ENCODE measurements at regions not wholly inside any gene's neighbourhood (a gene's known extent, or its start where the extent isn't known, plus 50 kb on each side); places are given as distances from the start of the nearest gene placed in this dataset.

GRCh38 chr3:95037927-95038326 lies 975.1 kb downstream of the NSUN3 start:
- peaks cover 6% of the 10 kb centered on the region for H3K9me3 Mint-ChIP-seq (ENCODE audit: low read depth, unreplicated experiment)
- BruUV-seq (replicated peaks) = no TSS peak
- intact Hi-C loops (cut with micrococcal nuclease; ENCODE audit: unreplicated experiment) = no loop called here
- CTCF ChIA-PET = interaction anchor here (0.6 kb wide), 1 partner anchor 515 kb away, joined by 9 read pairs; no protein-coding TSS in a partner anchor
- DNase-seq = no peak
- H3K27ac Mint-ChIP-seq (ENCODE audit: unreplicated experiment) = no peak overlapping the region
- no peaks in the 10 kb centered on the region for H3K36me3 Mint-ChIP-seq (ENCODE audit: insufficient read depth, unreplicated experiment)
- H3K4me3 Mint-ChIP-seq (ENCODE audit: low read depth, unreplicated experiment) = no peak overlapping the region
- H3K27me3 Mint-ChIP-seq (ENCODE audit: unreplicated experiment) = no peaks in the 10 kb centered on the region
- TF ChIP-seq CTCF (IDR thresholded peaks at IDR 0.05; ENCODE audit: unreplicated experiment) = no peak
- H3K4me1 Mint-ChIP-seq (ENCODE audit: low read depth, unreplicated experiment) = no peaks in the 10 kb centered on the region

GRCh38 chr3:95044101-95044500 lies 981.2 kb downstream of the NSUN3 start:
- intact Hi-C loops (cut with micrococcal nuclease; ENCODE audit: unreplicated experiment) = no loop called here
- no peaks in the 10 kb centered on the region for H3K27me3 Mint-ChIP-seq (ENCODE audit: unreplicated experiment)
- CTCF ChIA-PET = no interaction called here
- H3K4me3 Mint-ChIP-seq (ENCODE audit: low read depth, unreplicated experiment) = no peak overlapping the region
- TF ChIP-seq CTCF (IDR thresholded peaks at IDR 0.05; ENCODE audit: unreplicated experiment) = no peak
- H3K36me3 Mint-ChIP-seq (ENCODE audit: insufficient read depth, unreplicated experiment) = no peaks in the 10 kb centered on the region
- peaks cover 2% of the 10 kb centered on the region for H3K9me3 Mint-ChIP-seq (ENCODE audit: low read depth, unreplicated experiment)
- no TSS peak for BruUV-seq (replicated peaks)
- DNase-seq = no peak
- peaks cover 8% of the 10 kb centered on the region for H3K4me1 Mint-ChIP-seq (ENCODE audit: low read depth, unreplicated experiment)
- H3K27ac Mint-ChIP-seq (ENCODE audit: unreplicated experiment) = no peak overlapping the region

GRCh38 chr3:95048564-95048963 lies 985.7 kb downstream of the NSUN3 start:
- H3K36me3 Mint-ChIP-seq (ENCODE audit: insufficient read depth, unreplicated experiment) = no peaks in the 10 kb centered on the region
- H3K4me1 Mint-ChIP-seq (ENCODE audit: low read depth, unreplicated experiment) = peaks cover 8% of the 10 kb centered on the region
- H3K27ac Mint-ChIP-seq (ENCODE audit: unreplicated experiment) = no peak overlapping the region
- intact Hi-C loops (cut with micrococcal nuclease; ENCODE audit: unreplicated experiment) = no loop called here
- CTCF ChIA-PET = no interaction called here
- BruUV-seq (replicated peaks) = no TSS peak
- H3K4me3 Mint-ChIP-seq (ENCODE audit: low read depth, unreplicated experiment) = no peak overlapping the region
- H3K9me3 Mint-ChIP-seq (ENCODE audit: low read depth, unreplicated experiment) = no peaks in the 10 kb centered on the region
- no peaks in the 10 kb centered on the region for H3K27me3 Mint-ChIP-seq (ENCODE audit: unreplicated experiment)
- DNase-seq = no peak
- TF ChIP-seq CTCF (IDR thresholded peaks at IDR 0.05; ENCODE audit: unreplicated experiment) = no peak

DNA sequence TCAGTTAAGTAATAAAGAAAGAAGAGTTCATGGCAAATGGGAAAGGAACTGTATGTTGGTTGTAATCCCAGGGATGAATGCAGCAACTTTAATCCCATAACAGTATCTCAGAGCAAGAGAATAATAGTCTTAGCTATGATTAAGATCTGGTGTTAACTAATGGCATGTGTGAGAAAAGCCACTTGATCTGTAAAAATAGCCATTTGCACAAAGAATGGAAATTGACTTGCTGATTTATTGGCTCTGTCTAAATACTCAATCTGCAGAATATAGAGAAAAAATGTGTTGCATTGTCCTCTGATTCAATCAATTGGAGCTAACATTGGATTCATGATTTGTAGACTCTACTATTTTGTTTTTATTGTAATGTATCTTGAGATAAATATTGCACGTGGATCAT lies 987.0 kb downstream of the NSUN3 start:
- Mint-ChIP-seq H3K27me3 (ENCODE audit: unreplicated experiment) (no peaks in the 10 kb centered on the region), H3K9me3 (ENCODE audit: low read depth, unreplicated experiment) (no peaks in the 10 kb centered on the region), H3K27ac (ENCODE audit: unreplicated experiment) (no peak overlapping the region), H3K36me3 (ENCODE audit: insufficient read depth, unreplicated experiment) (no peaks in the 10 kb centered on the region), H3K4me3 (ENCODE audit: low read depth, unreplicated experiment) (no peak overlapping the region), H3K4me1 (ENCODE audit: low read depth, unreplicated experiment) (peaks cover 8% of the 10 kb centered on the region)
- no TSS peak for BruUV-seq (replicated peaks)
- CTCF ChIA-PET = interaction anchor here (0.6 kb wide), 1 partner anchor 1108 kb away, joined by 5 read pairs; no protein-coding TSS in a partner anchor
- TF ChIP-seq CTCF (IDR thresholded peaks at IDR 0.05; ENCODE audit: unreplicated experiment) = no peak
- no peak for DNase-seq
- intact Hi-C loops (cut with micrococcal nuclease; ENCODE audit: unreplicated experiment) = no loop called here
